UCSD-AML1 (cell line): ENCODE measurements at regions not wholly inside any gene's neighbourhood (a gene's known extent, or its start where the extent isn't known, plus 50 kb on each side); places are given as distances from the start of the nearest gene placed in this dataset.
"Not testable (repeated sequence)": the region's sequence is repeated elsewhere in the genome, so short reads cannot be mapped to it uniquely, and the experiment has no call there.

Experiments used
- DNase-seq: peaks from one replicate; lab custom pipeline; 2025; ENCODE audit not compliant: unreplicated experiment; lab: John Stamatoyannopoulos, UW

DNA sequence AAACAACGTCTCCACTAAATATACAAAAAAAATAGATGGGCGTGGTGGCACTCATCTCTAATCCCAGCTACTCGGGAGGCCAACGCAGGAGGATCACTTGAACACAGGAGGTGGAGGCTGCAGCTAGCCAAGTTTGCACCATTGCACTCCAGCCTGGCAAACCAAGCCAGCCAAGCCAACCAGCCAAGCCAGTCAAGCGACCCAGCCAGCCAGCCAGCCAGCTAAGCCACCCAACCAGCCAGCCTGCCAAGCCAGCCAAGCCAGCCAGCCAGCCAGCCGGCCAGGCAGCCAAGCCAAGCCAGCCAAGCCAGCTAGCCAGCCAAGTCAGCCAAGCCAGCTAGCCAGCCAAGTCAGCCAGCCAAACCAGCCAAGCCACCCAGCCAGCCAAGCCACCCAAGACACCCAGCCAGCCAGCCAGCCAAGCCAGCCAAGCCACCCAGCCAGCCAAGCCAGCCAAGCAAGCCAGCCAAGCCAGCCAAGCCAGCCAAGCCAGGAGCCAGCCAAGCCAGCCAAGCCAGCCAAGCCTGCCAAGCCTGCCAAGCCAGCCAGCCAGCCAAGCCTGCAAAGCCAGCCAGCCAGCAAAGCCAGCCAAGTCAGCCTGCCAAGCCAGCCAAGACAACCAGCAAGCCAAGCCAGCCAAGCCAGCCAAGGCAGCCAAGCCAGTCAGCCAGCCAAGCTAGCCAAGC lies 342.2 kb upstream of the PLGLB2 start:
- not testable (repeated sequence) for DNase-seq

DNA sequence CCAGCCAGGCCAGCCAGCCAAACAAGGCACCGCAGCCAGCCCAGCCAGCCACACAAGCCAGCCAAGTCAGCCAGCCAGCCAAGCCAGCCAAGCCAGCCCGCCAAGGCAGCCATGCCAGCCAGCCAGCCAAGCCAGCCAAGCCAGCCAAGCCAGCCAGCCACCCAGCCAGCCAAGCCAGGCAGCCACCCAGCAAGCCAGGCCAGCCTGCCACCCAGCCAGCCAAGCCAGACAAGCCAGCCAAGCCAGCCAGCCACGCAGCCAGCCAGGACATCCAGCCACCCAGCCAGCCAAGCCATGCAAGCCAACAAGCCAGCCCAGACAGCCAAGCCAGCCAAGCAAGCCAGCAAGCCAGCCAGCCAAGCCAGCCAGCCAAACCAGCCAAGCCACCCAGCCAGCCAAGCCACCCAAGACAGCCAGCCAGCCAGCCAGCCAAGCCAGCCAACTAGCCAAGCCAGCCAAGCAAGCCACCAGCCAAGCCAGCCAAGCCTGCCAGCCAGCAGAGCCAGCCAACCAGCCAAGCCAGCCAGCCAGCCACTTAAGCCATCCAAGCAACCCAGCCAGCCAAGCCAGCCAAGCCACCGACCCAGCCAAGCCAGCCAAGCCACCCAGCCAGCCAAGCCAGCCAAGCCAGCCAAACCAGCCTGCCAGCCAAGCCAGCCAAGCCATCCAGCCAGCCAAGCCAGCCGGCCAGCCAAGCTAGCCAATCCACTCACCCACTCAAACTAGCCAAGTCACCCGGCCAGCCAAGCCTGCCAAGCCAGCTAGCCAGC lies 341.3 kb upstream of the PLGLB2 start:
- DNase-seq, result not testable (repeated sequence)

GRCh38 chr2:87409601-87410000 lies 338.3 kb upstream of the PLGLB2 start:
- not testable (repeated sequence) for DNase-seq

- not testable (repeated sequence) for DNase-seq
These were observed 337.5 kb upstream of the PLGLB2 start for GRCh38 chr2:87410371-87410770.

DNA sequence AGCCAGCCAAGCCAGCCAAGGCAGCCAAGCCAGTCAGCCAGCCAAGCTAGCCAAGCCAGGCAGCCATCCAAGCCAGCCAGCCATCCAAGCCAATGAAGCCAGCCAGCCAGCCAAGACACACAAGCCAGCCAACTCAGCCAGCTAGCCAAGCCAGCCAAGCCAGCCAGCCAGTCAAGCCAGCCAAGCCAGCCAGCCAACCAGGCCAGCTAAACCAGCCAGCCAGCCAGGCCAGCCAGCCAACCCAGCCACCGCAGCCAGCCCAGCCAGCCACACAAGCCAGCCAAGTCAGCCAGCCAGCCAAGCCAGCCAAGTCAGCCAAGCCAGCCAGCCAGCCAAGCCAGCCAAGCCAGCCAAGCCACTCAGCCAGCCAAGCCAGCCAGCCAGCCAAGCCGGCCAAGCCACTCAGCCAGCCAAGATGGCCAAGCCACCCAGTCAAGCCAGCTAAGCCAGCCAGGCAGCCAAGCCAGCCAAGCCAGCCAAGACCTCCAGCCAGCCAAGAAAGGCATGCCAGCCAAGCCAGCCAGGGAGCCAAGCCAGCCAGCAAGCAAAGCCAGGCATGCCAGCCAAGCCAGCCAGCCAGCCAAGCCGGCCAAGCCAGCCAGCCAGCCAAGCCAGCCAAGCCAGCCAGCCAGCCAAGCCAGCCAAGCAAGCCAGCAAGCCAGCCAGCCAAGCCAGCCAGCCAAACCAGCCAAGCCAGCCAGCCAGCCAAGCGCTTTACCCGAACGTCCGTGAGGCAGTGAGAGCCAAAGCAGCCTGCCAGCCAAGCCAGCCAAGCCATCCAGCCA lies 335.7 kb upstream of the PLGLB2 start:
- not testable (repeated sequence) for DNase-seq

DNA sequence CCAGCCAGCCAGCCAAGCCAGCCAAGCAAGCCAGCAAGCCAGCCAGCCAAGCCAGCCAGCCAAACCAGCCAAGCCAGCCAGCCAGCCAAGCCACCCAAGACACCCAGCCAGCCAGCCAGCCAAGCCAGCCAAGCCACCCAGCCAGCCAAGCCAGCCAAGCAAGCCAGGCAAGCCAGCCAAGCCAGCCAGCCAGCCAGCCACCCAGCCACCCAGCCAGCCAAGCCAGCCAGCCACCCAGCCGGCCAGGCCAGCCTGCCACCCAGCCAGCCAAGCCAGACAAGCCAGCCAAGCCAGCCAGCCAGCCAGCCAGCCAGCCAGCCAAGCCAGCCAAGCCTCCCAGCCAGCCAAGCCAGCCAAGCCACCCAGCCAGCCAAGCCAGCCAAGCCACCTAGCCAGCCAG lies 333.6 kb upstream of the PLGLB2 start:
- DNase-seq, result not testable (repeated sequence)

DNA sequence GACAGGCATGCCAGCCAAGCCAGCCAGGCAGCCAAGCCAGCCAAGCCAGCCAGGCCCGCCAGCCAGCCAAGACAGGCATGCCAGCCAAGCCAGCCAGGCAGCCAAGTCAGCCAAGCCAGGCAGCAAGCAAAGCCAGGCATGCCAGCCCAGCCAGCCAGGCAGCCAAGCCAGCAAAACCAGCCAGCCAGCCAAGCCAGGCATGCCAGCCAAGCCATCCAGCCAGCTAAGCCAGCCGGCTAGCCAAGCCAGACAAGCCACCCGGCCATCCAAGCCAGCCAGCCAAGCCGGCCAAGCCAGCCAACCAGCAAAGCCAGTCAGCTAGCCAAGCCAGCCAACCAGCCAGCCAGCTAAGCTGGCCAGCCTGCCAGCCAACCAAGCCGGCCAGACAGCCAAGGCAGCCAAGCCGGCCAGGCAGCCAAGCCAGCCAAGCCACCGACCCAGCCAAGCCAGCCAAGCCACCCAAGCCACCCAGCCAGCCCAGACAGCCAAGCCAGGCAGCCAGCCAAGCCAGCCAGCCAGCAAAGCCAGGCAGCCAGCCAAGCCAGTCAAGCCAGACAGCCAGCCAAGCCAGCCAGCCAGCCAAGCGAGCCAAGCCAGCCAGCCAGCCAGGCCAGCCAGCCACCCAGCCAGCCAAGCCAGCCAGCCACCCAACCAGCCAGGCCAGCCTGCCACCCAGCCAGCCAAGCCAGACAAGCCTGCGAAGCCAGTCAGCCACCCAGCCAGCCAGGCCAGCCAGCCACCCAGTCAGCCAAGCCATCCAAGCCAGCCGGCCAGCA lies 332.9 kb upstream of the PLGLB2 start:
- not testable (repeated sequence) for DNase-seq

DNA sequence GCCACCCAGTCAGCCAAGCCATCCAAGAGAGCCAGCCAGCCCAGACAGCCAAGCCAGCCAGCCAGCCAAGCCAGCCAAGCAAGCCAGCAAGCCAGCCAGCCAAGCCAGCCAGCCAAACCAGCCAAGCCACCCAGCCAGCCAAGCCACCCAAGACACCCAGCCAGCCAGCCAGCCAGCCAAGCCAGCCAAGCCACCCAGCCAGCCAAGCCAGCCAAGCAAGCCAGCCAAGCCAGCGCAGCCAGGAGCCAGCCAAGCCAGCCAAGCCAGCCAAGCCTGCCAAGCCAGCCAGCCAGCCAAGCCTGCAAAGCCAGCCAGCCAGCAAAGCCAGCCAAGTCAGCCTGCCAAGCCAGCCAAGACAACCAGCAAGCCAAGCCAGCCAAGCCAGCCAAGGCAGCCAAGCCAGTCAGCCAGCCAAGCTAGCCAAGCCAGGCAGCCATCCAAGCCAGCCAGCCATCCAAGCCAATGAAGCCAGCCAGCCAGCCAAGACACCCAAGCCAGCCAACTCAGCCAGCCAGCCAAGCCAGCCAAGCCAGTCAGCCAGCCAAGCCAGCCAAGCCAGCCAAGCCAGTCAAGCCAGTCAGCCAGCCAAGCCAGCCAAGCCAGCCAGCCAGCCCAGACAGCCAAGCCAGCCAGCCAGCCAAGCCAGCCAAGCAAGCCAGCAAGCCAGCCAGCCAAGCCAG lies 332.2 kb upstream of the PLGLB2 start:
- DNase-seq, result not testable (repeated sequence)

- not testable (repeated sequence) for DNase-seq
These were observed 331.7 kb upstream of the PLGLB2 start for GRCh38 chr2:87416266-87416592.

DNA sequence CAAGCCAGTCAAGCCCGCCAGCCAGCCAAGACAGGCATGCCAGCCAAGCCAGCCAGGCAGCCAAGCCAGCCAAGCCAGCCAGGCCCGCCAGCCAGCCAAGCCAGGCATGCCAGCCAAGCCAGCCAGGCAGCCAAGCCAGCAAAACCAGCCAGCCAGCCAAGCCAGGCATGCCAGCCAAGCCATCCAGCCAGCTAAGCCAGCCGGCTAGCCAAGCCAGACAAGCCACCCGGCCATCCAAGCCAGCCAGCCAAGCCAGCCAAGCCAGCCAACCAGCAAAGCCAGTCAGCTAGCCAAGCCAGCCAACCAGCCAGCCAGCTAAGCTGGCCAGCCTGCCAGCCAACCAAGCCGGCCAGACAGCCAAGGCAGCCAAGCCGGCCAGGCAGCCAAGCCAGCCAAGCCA lies 330.7 kb upstream of the PLGLB2 start:
- DNase-seq, result not testable (repeated sequence)

GRCh38 chr2:87417742-87418567 lies 329.9 kb upstream of the PLGLB2 start:
- not testable (repeated sequence) for DNase-seq

DNA sequence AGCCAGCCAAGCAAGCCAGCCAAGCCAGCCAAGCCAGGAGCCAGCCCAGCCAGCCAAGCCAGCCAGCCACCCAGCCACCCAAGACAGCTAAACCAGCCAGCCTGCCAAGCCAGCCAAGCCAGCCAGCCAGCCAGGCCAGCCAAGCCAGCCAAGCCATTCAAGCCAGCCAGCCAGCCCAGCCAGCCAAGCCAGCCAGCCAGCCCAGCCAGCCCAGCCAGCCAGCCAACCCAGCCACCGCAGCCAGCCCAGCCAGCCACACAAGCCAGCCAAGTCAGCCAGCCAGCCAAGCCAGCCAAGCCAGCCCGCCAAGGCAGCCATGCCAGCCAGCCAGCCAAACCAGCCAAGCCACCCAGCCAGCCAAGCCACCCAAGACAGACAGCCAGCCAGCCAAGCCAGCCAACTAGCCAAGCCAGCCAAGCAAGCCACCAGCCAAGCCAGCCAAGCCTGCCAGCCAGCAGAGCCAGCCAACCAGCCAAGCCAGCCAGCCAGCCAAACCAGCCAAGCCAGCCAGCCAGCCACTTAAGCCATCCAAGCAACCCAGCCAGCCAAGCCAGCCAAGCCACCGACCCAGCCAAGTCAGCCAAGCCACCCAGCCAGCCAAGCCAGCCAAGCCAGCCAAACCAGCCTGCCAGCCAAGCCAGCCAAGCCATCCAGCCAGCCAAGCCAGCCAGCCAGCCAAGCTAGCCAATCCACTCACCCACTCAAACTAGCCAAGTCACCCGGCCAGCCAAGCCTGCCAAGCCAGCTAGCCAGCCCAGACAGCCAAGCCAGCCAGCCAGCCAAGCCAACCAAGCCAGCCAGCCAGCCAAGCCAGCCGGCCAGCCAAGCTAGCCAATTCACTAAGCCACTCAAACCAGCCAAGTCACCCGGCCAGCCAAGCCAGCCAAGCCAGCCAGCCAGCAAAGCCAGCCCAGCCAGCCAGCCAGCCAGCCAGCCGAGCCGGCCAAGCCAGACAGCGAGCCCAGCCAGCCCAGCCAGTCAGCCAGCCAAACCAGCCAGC lies 328.8 kb upstream of the PLGLB2 start:
- not testable (repeated sequence) for DNase-seq

DNA sequence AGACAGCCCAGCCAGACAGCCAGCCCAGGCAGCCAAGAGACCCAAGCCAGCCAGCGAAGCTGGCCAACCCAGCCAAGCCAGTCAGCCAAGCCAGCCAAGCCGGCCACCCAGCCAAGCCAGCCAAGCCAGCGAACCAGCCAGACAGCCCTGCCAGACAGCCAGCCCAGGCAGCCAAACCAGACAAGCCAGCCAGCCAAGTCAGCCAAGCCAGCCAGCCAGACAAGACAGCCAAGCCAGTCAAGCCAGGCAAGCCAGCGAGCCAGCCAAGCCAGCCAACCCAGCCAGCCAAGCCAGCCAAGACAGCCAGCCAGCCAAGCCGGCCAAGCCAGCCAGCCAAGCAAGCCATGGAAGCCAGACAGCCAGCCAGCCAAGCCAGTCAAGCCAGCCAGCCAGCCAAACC lies 327.9 kb upstream of the PLGLB2 start:
- not testable (repeated sequence) for DNase-seq

DNA sequence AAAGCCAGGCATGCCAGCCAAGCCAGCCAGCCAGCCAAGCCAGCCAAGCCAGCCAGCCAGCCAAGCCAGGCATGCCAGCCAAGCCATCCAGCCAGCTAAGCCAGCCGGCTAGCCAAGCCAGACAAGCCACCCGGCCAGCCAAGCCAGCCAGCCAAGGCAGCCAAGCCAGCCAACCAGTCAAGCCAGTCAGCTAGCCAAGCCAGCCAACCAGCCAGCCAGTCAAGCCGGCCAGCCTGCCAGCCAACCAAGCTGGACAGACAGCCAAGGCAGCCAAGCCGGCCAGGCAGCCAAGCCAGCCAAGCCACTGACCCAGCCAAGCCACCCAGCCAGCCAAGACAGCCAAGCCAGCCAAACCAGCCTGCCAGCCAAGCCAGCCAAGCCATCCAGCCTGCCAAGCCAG lies 326.9 kb upstream of the PLGLB2 start:
- DNase-seq, result not testable (repeated sequence)

GRCh38 chr2:87423796-87424762 lies 323.8 kb upstream of the PLGLB2 start:
- DNase-seq, result not testable (repeated sequence)

DNA sequence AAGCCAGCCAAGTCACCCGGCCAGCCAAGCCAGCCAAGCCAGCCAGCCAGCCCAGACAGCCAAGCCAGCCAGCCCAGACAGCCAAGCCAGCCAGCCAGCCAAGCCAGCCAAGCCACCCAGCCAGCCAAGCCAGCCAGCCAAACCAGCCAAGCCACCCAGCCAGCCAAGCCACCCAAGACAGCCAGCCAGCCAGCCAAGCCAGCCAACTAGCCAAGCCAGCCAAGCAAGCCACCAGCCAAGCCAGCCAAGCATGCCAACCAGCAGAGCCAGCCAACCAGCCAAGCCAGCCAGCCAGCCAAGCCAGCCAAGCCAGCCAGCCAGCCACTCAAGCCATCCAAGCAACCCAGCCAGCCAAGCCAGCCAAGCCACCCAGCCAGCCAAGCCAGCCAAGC lies 323.1 kb upstream of the PLGLB2 start:
- DNase-seq, result not testable (repeated sequence)

DNA sequence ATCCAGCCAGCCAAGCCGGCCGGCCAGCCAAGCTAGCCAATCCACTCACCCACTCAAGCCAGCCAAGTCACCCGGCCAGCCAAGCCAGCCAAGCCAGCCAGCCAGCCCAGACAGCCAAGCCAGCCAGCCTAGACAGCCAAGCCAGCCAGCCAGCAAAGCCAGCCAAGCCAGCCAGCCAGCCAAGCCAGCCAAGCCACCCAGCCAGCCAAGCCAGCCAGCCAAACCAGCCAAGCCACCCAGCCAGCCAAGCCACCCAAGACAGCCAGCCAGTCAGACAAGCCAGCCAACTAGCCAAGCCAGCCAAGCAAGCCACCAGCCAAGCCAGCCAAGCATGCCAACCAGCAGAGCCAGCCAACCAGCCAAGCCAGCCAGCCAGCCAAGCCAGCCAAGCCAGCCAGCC lies 322.7 kb upstream of the PLGLB2 start:
- not testable (repeated sequence) for DNase-seq
